H1 (cell line): ENCODE measurements at regions not wholly inside any gene's neighbourhood (a gene's known extent, or its start where the extent isn't known, plus 50 kb on each side); places are given as distances from the start of the nearest gene placed in this dataset.

ENCODE experiments used
- CTCF ChIA-PET: fragments of 300-600 bp; sonication (Branson Sonifier 250); formaldehyde crosslinking; loops from one replicate; lab custom pipeline; 2021; ENCODE audit not compliant: partially characterized antibody; lab: Charles Lee
- POLR2A ChIA-PET: fragments of 300-600 bp; sonication (Branson Sonifier 250); formaldehyde crosslinking; loops from one replicate; lab custom pipeline; 2021; ENCODE audit warnings: inconsistent platforms; ENCODE audit not compliant: partially characterized antibody; lab: Charles Lee
- DNase-seq, 2 experiments: peaks; one replicate each; pipeline versions ENCODE4 v3.0.0 to v3.0.0-alpha.2; 2010 to 2022; ENCODE audit warnings: low spot score in 2 of 2, low read depth in 1 of 2, mixed read lengths in 1 of 2
- FAIRE-seq: peaks from 2 replicates; lab custom pipeline; 2011; peaks lifted over from hg19 to GRCh38; lab: Jason Lieb, UNC
- H2AFZ ChIP-seq: 2 replicates; pipeline ENCODE4 v1.8.1; 2012; ENCODE audit warnings: low read length, inconsistent platforms
- H2AK5ac ChIP-seq: 2 replicates; pipeline ENCODE4 v1.6.1; 2013; ENCODE audit warnings: low read depth, low read length
- H2BK120ac ChIP-seq: replicated peaks from 2 replicates; pipeline ENCODE3; 2013; ENCODE audit warnings: low read depth, low read length, inconsistent platforms
- H2BK12ac ChIP-seq: 2 replicates; pipeline ENCODE4 v1.6.1; 2013; ENCODE audit warnings: low read depth, low read length
- H2BK15ac ChIP-seq: 2 replicates; pipeline ENCODE4 v1.6.1; 2013; ENCODE audit warnings: low read length
- H2BK20ac ChIP-seq: 2 replicates; pipeline ENCODE4 v1.6.1; 2013; ENCODE audit warnings: low read length
- H2BK5ac ChIP-seq: 2 replicates; pipeline ENCODE4 v1.6.1; 2013; ENCODE audit warnings: low read depth, low read length
- H3K14ac ChIP-seq: 2 replicates; pipeline ENCODE4 v1.6.1; 2013; ENCODE audit warnings: inconsistent platforms; ENCODE audit not compliant: insufficient read length
- H3K18ac ChIP-seq: 2 replicates; pipeline ENCODE4 v1.6.1; 2013; ENCODE audit warnings: low read length; ENCODE audit errors: extremely low read depth
- H3K23ac ChIP-seq: 2 replicates; pipeline ENCODE4 v1.6.1; 2013; ENCODE audit warnings: inconsistent platforms; ENCODE audit not compliant: insufficient read length
- H3K23me2 ChIP-seq: 2 replicates; pipeline ENCODE4 v1.6.1; 2013; ENCODE audit warnings: low read depth, low read length
- H3K27ac ChIP-seq: 2 replicates; pipeline ENCODE4 v1.6.1; 2011; ENCODE audit warnings: low read depth, low read length, inconsistent platforms
- H3K27me3 ChIP-seq, 4 experiments: replicated peaks in 1 of 4; 1 replicate in 1 of 4; 2 replicates in 3 of 4; pipeline versions ENCODE4 v1.6.1 to v1.8.1; 2011 to 2013; ENCODE audit warnings: low read length in 3 of 4, mild to moderate bottlenecking in 3 of 4, inconsistent platforms in 2 of 4, mixed read lengths in 2 of 4, moderate library complexity in 1 of 4; ENCODE audit not compliant: control insufficient read depth in 3 of 4, insufficient read depth in 3 of 4; ENCODE audit errors: extremely low read depth in 1 of 4
- H3K36me3 ChIP-seq, 4 experiments: 2 replicates each; pipeline versions ENCODE4 v1.6.1 to v1.8.1; 2011 to 2013; ENCODE audit warnings: mild to moderate bottlenecking in 4 of 4, low read length in 3 of 4, moderate library complexity in 2 of 4, control low read depth in 1 of 4, inconsistent platforms in 1 of 4; ENCODE audit not compliant: insufficient read depth in 4 of 4, control insufficient read depth in 2 of 4
- H3K4ac ChIP-seq: replicated peaks from 2 replicates; pipeline ENCODE3; 2013; ENCODE audit warnings: low read length, low read depth, mixed read lengths, inconsistent platforms; ENCODE audit not compliant: insufficient read length
- H3K4me1 ChIP-seq, 4 experiments: replicated peaks in 1 of 4; 1 replicate in 1 of 4; 2 replicates in 3 of 4; pipeline versions ENCODE4 v1.6.1 to v1.8.1; 2011 to 2013; ENCODE audit warnings: low read length in 3 of 4, inconsistent platforms in 2 of 4, mixed read lengths in 1 of 4; ENCODE audit not compliant: insufficient read depth in 4 of 4, control insufficient read depth in 3 of 4
- H3K4me2 ChIP-seq, 2 experiments: 2 replicates each; pipeline versions ENCODE4 v1.6.1 to v1.8.1; 2011 to 2013; ENCODE audit warnings: low read depth in 2 of 2, low read length in 2 of 2, control low read depth in 1 of 2, inconsistent platforms in 1 of 2, mild to moderate bottlenecking in 1 of 2; ENCODE audit not compliant: insufficient read depth in 1 of 2
- H3K4me3 ChIP-seq, 4 experiments: fragments of 200-600, 300-600 bp in 1 of 4; sonication (generic), shearing (Covaris generic), sonication (Bioruptor Twin) in 1 of 4; 2 replicates each; pipeline versions ENCODE4 v1.5.1 to v1.8.1; 2011 to 2016; ENCODE audit warnings: low read length in 4 of 4, low read depth in 3 of 4, control low read depth in 2 of 4, inconsistent platforms in 2 of 4, mild to moderate bottlenecking in 2 of 4, mixed read lengths in 1 of 4, moderate library complexity in 1 of 4; ENCODE audit not compliant: insufficient read depth in 2 of 4; ENCODE audit errors: extremely low read depth in 1 of 4
- H3K56ac ChIP-seq: replicated peaks from 2 replicates; pipeline ENCODE3; 2013; ENCODE audit warnings: low read depth, mild to moderate bottlenecking, mixed read lengths, low read length, inconsistent platforms; ENCODE audit not compliant: insufficient read length
- H3K79me1 ChIP-seq: 2 replicates; pipeline ENCODE4 v1.6.1; 2013; ENCODE audit warnings: low read depth, low read length, control low read depth
- H3K79me2 ChIP-seq, 2 experiments: 2 replicates each; pipeline versions ENCODE4 v1.6.1 to v1.8.1; 2012 to 2013; ENCODE audit warnings: low read length in 2 of 2, mild to moderate bottlenecking in 2 of 2, inconsistent platforms in 1 of 2; ENCODE audit not compliant: insufficient read depth in 2 of 2, control insufficient read depth in 1 of 2
- H3K9ac ChIP-seq, 4 experiments: replicated peaks in 1 of 4; 1 replicate in 1 of 4; 2 replicates in 3 of 4; pipeline versions ENCODE4 v1.6.1 to v1.8.1; 2011 to 2013; ENCODE audit warnings: low read depth in 3 of 4, low read length in 3 of 4, control low read depth in 2 of 4, mild to moderate bottlenecking in 2 of 4, moderate library complexity in 2 of 4, inconsistent platforms in 1 of 4; ENCODE audit errors: extremely low read depth in 1 of 4
- H3K9me3 ChIP-seq, 2 experiments: 2 replicates each; pipeline versions ENCODE4 v1.6.1 to v1.8.1; 2012 to 2013; ENCODE audit warnings: mild to moderate bottlenecking in 2 of 2, moderate library complexity in 2 of 2, control low read depth in 1 of 2, inconsistent platforms in 1 of 2, low read depth in 1 of 2, low read length in 1 of 2, mixed read lengths in 1 of 2; ENCODE audit not compliant: insufficient read depth in 2 of 2
- H4K20me1 ChIP-seq, 2 experiments: replicated peaks in 1 of 2; 2 replicates each; pipeline versions ENCODE3 to v1.8.1; 2011 to 2013; ENCODE audit warnings: inconsistent platforms in 2 of 2, low read length in 2 of 2, mild to moderate bottlenecking in 1 of 2; ENCODE audit not compliant: insufficient read depth in 2 of 2, control insufficient read depth in 1 of 2
- H4K5ac ChIP-seq: 2 replicates; pipeline ENCODE4 v1.6.1; 2013; ENCODE audit warnings: low read length, low read depth, mixed read lengths, inconsistent platforms; ENCODE audit not compliant: insufficient read length
- H4K8ac ChIP-seq: 2 replicates; pipeline ENCODE4 v1.8.0; 2013; ENCODE audit warnings: mild to moderate bottlenecking, moderate library complexity, low read length, inconsistent platforms; ENCODE audit not compliant: insufficient read depth; ENCODE audit errors: extremely low read depth
- H4K91ac ChIP-seq: replicated peaks from 2 replicates; pipeline ENCODE3; 2013; ENCODE audit warnings: low read length, mixed read lengths, inconsistent platforms; ENCODE audit not compliant: insufficient read length
- CBX8 ChIP-seq: fragments of 300-800, 300-1000 bp; sonication (generic); IDR thresholded peaks from 2 replicates; pipeline ENCODE4 v1.7.1; 2016; ENCODE audit warnings: low read depth, low read length, borderline replicate concordance
- EGR1 ChIP-seq: IDR thresholded peaks from 2 replicates; pipeline ENCODE4 v1.6.1; 2011; ENCODE audit warnings: low read depth, low read length, borderline replicate concordance
- EP300 ChIP-seq, 2 experiments: IDR thresholded peaks; 1 replicate in 1 of 2; 2 replicates in 1 of 2; pipeline ENCODE4 v1.6.1; 2011 to 2012; ENCODE audit warnings: low read depth in 2 of 2, low read length in 2 of 2, mild to moderate bottlenecking in 2 of 2, borderline replicate concordance in 1 of 2, inconsistent platforms in 1 of 2, moderate library complexity in 1 of 2
- EZH2 ChIP-seq: fragments of 200-600 bp; sonication (generic); IDR thresholded peaks from 2 replicates; pipeline ENCODE4 v1.7.1; 2012; ENCODE audit warnings: low read depth, mild to moderate bottlenecking, moderate library complexity, low read length, inconsistent platforms; ENCODE audit not compliant: severe bottlenecking
- GTF2F1 ChIP-seq: IDR thresholded peaks from 2 replicates; pipeline ENCODE4 v1.6.1; 2012; ENCODE audit warnings: low read depth, low read length, improper control_type of control experiment, borderline replicate concordance
- KDM1A ChIP-seq: fragments of 200-600, 300-600 bp; sonication (generic); IDR thresholded peaks from 2 replicates; pipeline ENCODE4 v1.7.1; 2016; ENCODE audit warnings: mild to moderate bottlenecking, low read length, borderline replicate concordance
- KDM4A ChIP-seq: IDR thresholded peaks from one replicate; pipeline ENCODE4 v1.7.1; 2012; ENCODE audit warnings: low read depth, mild to moderate bottlenecking, moderate library complexity, low read length, inconsistent platforms; ENCODE audit not compliant: severe bottlenecking
- MAFK ChIP-seq: IDR thresholded peaks from 2 replicates; pipeline ENCODE4 v1.6.1; 2012; ENCODE audit warnings: low read depth, mild to moderate bottlenecking, improper control_type of control experiment, low read length
- RAD21 ChIP-seq, 2 experiments: IDR thresholded peaks in 1 of 2; conservative IDR thresholded peaks in 1 of 2; 2 replicates each; pipeline ENCODE4 v1.6.1; 2011; ENCODE audit warnings: low read depth in 2 of 2, low read length in 2 of 2, improper control_type of control experiment in 1 of 2, inconsistent platforms in 1 of 2, mild to moderate bottlenecking in 1 of 2, moderate library complexity in 1 of 2
- SAP30 ChIP-seq: fragments of 300-600 bp; sonication (generic); IDR thresholded peaks from 2 replicates; pipeline ENCODE4 v1.7.1; 2012; ENCODE audit warnings: low read length, moderate library complexity, mild to moderate bottlenecking, inconsistent platforms; ENCODE audit not compliant: insufficient read depth, insufficient replicate concordance
- SIN3A ChIP-seq, 2 experiments: IDR thresholded peaks in 1 of 2; conservative IDR thresholded peaks in 1 of 2; 2 replicates each; pipeline ENCODE4 v1.6.1; 2011 to 2012; ENCODE audit warnings: low read length in 2 of 2, improper control_type of control experiment in 1 of 2, low read depth in 1 of 2, mild to moderate bottlenecking in 1 of 2
- SP2 ChIP-seq: IDR thresholded peaks from 2 replicates; pipeline ENCODE4 v1.6.1; 2012; ENCODE audit warnings: mild to moderate bottlenecking, low read length, inconsistent platforms
- SP4 ChIP-seq: IDR thresholded peaks from 2 replicates; pipeline ENCODE4 v1.6.1; 2012; ENCODE audit warnings: low read length, inconsistent platforms
- WGBS, 2 experiments: shearing (Covaris generic) in 1 of 2; methylation state at CpG; one replicate each; pipeline versions ENCODE4 v1.1.6 to v1.1.7; 2013 to 2015; ENCODE audit warnings: low lambda C conversion rate in 2 of 2, mixed read lengths in 2 of 2, inconsistent platforms in 1 of 2, low coverage in 1 of 2, missing lambda C conversion rate in 1 of 2; ENCODE audit not compliant: insufficient replicate concordance in 2 of 2, insufficient coverage in 1 of 2, insufficient read length in 1 of 2; ENCODE audit errors: extremely low coverage in 1 of 2, missing lambda C conversion rate in 1 of 2; 5-methylcytosine and 5-hydroxymethylcytosine counted together

GRCh38 chr6:6906570-6907213 is 201.1 kb upstream of the RREB1 start:
- H2BK12ac ChIP-seq: no peak overlapping the region
- no peak overlapping the region for H2AFZ ChIP-seq
- H3K9me3 ChIP-seq: no peaks in the 10 kb centered on the region
- H4K20me1 ChIP-seq: no peaks in the 10 kb centered on the region
- H3K18ac ChIP-seq: no peak overlapping the region
- no peak overlapping the region for H4K8ac ChIP-seq
- 91% methylated on average over 5 of the region's 5 CpGs; no CpG with 5 or more reads in 1 of the 2 experiments for WGBS, 2 experiments
- no peak overlapping the region for H3K4me2 ChIP-seq
- H2BK5ac ChIP-seq: no peak overlapping the region
- ChIA-PET POLR2A (interaction anchor here (0.9 kb wide), 1 partner anchor 8 kb away, joined by 3 read pairs; no protein-coding TSS in a partner anchor), CTCF (no interaction called here)
- no peak overlapping the region for H3K27ac ChIP-seq
- no peak overlapping the region for H2BK15ac ChIP-seq
- no peak overlapping the region for H2AK5ac ChIP-seq
- H2BK20ac ChIP-seq: no peak overlapping the region
- H3K4me1 ChIP-seq: no peaks in the 10 kb centered on the region
- no peaks in the 10 kb centered on the region for H3K79me2 ChIP-seq
- H3K23ac ChIP-seq: no peak overlapping the region
- H3K9ac ChIP-seq: no peak overlapping the region
- H3K23me2 ChIP-seq: no peaks in the 10 kb centered on the region
- H2BK120ac ChIP-seq: no peak overlapping the region
- no peak overlapping the region for H3K56ac ChIP-seq
- FAIRE-seq: no peak
- H3K27me3 ChIP-seq: no peaks in the 10 kb centered on the region; a peak in 1 of 7 replicates
- no peak overlapping the region for H3K14ac ChIP-seq
- H3K4me3 ChIP-seq: no peak overlapping the region
- H3K4ac ChIP-seq: no peak overlapping the region
- no peaks in the 10 kb centered on the region for H3K79me1 ChIP-seq
- no peak overlapping the region for H4K91ac ChIP-seq
- H4K5ac ChIP-seq: no peak overlapping the region
- no peak for DNase-seq
- no peaks in the 10 kb centered on the region for H3K36me3 ChIP-seq
- no peak for TF ChIP-seq SP2
- TF ChIP-seq SAP30: no peak
- TF ChIP-seq EP300 (IDR thresholded peaks at IDR 0.05; ENCODE audit: borderline replicate concordance in 1 of 2, low read depth in 2 of 2, low read length in 2 of 2): no peak
- TF ChIP-seq RAD21 (IDR thresholded peaks at IDR 0.05 in 1 of 2, conservative IDR thresholded peaks at IDR 0.05 in 1 of 2; ENCODE audit: low read depth in 2 of 2, low read length in 2 of 2): no peak
- no peak for TF ChIP-seq KDM1A
- no peak for TF ChIP-seq MAFK
- TF ChIP-seq SIN3A (conservative IDR thresholded peaks at IDR 0.05 in 1 of 2, IDR thresholded peaks at IDR 0.05 in 1 of 2; ENCODE audit: low read depth in 1 of 2, low read length in 2 of 2): no peak
- TF ChIP-seq EZH2: no peak
- no peak for TF ChIP-seq SP4
- no peak for TF ChIP-seq CBX8
- TF ChIP-seq EGR1: no peak
- TF ChIP-seq KDM4A: no peak
- TF ChIP-seq GTF2F1: no peak
